Neutrophil (primary cell): ENCODE measurements at regions not wholly inside any gene's neighbourhood (a gene's known extent, or its start where the extent isn't known, plus 50 kb on each side); places are given as distances from the start of the nearest gene placed in this dataset.

ENCODE experiments used
- H3K27ac ChIP-seq: fragments of 200-600 bp; sonication (generic); 2 replicates; pipeline ENCODE4 v1.5.1; 2016; ENCODE audit warnings: mild to moderate bottlenecking, moderate library complexity
- H3K27me3 ChIP-seq: fragments of 200-600 bp; sonication (generic); 2 replicates; pipeline ENCODE4 v1.6.0; 2016; ENCODE audit warnings: mild to moderate bottlenecking
- H3K36me3 ChIP-seq: fragments of 200-600 bp; sonication (generic); 2 replicates; pipeline ENCODE4 v1.5.1; 2017
- H3K4me1 ChIP-seq, 2 experiments: fragments of 200-600 bp in 1 of 2; sonication (generic) in 1 of 2; 1 replicate in 1 of 2; 2 replicates in 1 of 2; pipeline versions ENCODE4 v1.5.1 to v1.6.1; 2013 to 2016; ENCODE audit warnings: low read depth in 1 of 2, low read length in 1 of 2, mild to moderate bottlenecking in 1 of 2, moderate library complexity in 1 of 2; ENCODE audit not compliant: control insufficient read depth in 1 of 2, insufficient read depth in 1 of 2
- H3K4me3 ChIP-seq, 2 experiments: fragments of 200-600 bp in 1 of 2; sonication (generic) in 1 of 2; 1 replicate in 1 of 2; 2 replicates in 1 of 2; pipeline ENCODE4 v1.5.1; 2013 to 2016; ENCODE audit warnings: low read depth in 1 of 2, low read length in 1 of 2, mild to moderate bottlenecking in 1 of 2, moderate library complexity in 1 of 2
- H3K9me3 ChIP-seq: fragments of 200-600 bp; sonication (generic); 2 replicates; pipeline ENCODE4 v1.5.1; 2016
- TF ChIP-seq, protein P1 (sequence below): fragments of 200-600 bp; sonication (generic); IDR thresholded peaks from 2 replicates; pipeline ENCODE4 v1.5.1; 2016; ENCODE audit warnings: antibody characterized with exemption

DNA sequence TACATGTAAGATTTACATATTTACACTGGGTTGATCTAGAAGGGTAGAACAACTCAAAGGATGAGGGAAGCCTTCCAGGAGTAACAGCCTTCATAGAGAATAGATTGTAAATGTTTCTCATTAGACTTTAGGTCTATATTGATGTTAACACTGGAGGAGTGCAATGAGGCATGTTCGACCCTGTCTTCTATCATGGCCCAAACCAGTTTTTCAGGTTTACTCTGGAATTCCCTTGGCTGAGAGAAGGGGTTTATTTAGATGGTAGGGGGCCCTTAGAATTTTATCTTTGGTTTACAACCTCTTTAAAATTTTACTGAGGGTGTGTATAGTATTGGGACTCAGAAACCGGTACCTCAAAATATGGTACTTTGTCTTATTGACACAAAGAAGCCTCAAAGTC lies 634.9 kb upstream of the PIK3C3 start:
- H3K9me3 ChIP-seq, result no peaks in the 10 kb centered on the region
- H3K4me1 ChIP-seq, result no peaks in the 10 kb centered on the region
- H3K4me3 ChIP-seq, result no peak overlapping the region
- no peak overlapping the region for H3K27ac ChIP-seq
- no peaks in the 10 kb centered on the region for H3K27me3 ChIP-seq
- no peaks in the 10 kb centered on the region for H3K36me3 ChIP-seq
- TF ChIP-seq, protein P1, sequence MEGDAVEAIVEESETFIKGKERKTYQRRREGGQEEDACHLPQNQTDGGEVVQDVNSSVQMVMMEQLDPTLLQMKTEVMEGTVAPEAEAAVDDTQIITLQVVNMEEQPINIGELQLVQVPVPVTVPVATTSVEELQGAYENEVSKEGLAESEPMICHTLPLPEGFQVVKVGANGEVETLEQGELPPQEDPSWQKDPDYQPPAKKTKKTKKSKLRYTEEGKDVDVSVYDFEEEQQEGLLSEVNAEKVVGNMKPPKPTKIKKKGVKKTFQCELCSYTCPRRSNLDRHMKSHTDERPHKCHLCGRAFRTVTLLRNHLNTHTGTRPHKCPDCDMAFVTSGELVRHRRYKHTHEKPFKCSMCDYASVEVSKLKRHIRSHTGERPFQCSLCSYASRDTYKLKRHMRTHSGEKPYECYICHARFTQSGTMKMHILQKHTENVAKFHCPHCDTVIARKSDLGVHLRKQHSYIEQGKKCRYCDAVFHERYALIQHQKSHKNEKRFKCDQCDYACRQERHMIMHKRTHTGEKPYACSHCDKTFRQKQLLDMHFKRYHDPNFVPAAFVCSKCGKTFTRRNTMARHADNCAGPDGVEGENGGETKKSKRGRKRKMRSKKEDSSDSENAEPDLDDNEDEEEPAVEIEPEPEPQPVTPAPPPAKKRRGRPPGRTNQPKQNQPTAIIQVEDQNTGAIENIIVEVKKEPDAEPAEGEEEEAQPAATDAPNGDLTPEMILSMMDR, result no peak

DNA sequence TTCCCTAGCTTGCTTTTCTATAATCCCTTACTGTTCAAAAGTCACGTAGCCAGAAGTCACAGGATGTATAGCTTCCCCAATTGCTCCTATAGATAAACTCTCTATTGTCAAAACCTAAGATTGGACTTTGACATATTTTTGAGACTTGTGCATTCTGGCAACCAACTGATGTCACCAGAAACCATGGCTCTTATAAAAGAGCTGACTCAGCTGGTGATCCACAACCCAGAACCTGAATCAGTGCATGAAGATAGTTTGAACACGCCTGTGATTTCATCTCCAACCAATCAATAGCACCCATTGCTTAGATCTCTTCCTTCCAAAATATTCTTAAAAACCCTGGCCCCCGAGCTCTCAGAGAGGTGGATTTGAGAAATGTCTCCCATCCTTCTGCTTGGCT lies 639.9 kb upstream of the PIK3C3 start:
- TF ChIP-seq, protein P1, result no peak
- H3K9me3 ChIP-seq, result no peaks in the 10 kb centered on the region
- no peaks in the 10 kb centered on the region for H3K4me1 ChIP-seq
- no peak overlapping the region for H3K27ac ChIP-seq
- no peaks in the 10 kb centered on the region for H3K27me3 ChIP-seq
- H3K4me3 ChIP-seq, result no peak overlapping the region
- no peaks in the 10 kb centered on the region for H3K36me3 ChIP-seq

DNA sequence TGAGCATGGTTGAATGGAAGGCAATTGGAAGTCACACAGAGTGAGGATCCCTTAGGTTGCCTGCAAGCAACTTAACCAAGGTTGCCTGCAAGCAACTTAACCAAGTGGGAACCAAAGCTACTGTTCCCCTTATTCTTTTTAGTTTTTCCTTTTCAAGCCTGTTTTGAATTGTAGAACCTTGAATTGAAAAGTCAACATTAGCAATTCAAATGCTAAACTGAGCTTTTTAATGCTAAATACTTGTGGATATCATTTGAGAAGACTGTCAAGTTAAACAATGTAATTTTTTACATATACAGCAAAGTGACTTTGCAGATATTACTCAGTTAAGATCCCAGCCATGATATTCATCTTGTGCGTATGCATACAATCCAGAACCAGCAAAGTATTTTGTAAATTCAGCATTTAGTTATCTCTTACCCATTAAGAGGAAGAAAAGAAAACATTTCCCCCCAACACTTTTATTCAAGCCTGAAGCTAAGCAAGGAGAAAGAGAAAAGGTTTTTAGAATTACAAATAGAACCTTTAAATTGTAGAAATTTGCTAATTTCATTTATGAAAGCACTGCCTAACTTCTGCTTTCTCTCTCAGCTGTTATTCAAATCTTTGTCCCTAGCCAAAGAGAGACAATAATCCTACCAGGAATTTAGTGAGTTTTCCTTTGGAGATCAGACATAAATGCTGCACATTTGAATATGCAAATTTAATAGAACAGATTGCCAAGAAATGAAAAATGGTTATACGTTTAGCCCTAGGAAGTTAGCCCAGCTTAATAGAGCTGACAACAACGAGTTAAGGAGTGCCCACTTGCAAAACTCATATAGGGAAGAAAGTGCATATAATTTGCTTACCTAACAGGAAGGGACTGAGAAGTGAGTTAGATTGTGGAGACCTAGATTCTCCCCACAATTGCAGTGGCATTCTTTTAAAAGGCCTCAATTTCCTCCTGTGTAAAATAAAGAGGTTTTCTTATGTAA lies 643.2 kb upstream of the PIK3C3 start:
- Histone ChIP-seq H3K4me1 (no peaks in the 10 kb centered on the region), H3K9me3 (no peaks in the 10 kb centered on the region), H3K27me3 (no peaks in the 10 kb centered on the region), H3K27ac (no peak overlapping the region), H3K36me3 (no peaks in the 10 kb centered on the region), H3K4me3 (no peak overlapping the region)
- TF ChIP-seq, protein P1, result no peak

DNA sequence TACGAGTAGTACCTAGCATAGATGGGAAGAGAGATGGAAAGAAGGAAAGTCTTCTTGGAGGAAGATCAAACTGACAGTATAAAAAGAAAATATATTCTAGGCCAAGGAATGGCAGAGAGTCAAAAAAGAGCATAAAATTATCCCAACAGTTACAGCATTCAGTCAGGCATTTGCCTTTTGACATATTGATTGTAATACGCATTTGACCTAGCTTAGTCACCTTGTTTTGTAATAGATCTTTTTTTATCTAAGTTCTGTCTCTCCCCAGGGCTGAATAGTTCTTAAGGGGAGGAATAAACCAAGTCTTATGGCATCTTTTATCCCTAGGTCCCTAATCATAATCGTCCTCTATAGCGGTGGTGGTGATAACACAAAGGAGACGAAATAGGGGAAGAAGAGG lies 657.3 kb upstream of the PIK3C3 start:
- no peak overlapping the region for H3K27ac ChIP-seq
- H3K4me1 ChIP-seq, result no peaks in the 10 kb centered on the region
- H3K4me3 ChIP-seq, result no peak overlapping the region
- no peaks in the 10 kb centered on the region for H3K36me3 ChIP-seq
- H3K27me3 ChIP-seq, result no peaks in the 10 kb centered on the region
- TF ChIP-seq, protein P1, result no peak
- H3K9me3 ChIP-seq, result no peaks in the 10 kb centered on the region

DNA sequence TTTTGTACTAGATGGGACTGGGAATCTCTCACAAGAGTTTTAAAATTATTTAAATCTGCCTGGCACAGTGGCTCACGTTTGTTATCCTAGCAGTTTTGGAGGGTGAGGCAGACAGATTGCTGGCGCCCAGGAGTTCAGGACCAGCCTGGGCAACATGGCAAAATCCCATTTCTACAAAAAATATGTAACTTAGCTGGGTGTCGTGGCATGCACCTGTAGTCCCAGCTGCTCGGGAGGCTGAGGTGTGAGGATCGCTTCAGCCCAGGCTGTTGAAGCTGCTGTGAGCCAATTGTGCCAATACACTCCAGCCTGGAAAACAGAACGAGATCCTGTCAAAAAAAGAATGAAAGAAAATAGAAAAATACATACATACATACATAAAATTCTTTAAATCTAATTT lies 685.7 kb upstream of the PIK3C3 start:
- Histone ChIP-seq H3K9me3 (no peaks in the 10 kb centered on the region), H3K4me3 (no peak overlapping the region), H3K36me3 (no peaks in the 10 kb centered on the region), H3K27me3 (no peaks in the 10 kb centered on the region), H3K4me1 (no peaks in the 10 kb centered on the region), H3K27ac (no peak overlapping the region)
- TF ChIP-seq, protein P1, result no peak
